ENCODE measurements at regions not wholly inside any gene's neighbourhood (a gene's known extent, or its start where the extent isn't known, plus 50 kb on each side); places are given as distances from the start of the nearest gene placed in this dataset. TPM values are rescaled to one million over a fixed set of nuclear protein-coding genes. Genes with fewer than 3 reads are reported as not detected.
A peak's percentile ranks its signal among the peaks of the same experiment; 100 is the strongest.

GRCh38 chr1:110765640-110766335 is 91.0 kb upstream of the KCNA3 start:
- DNase-seq (ENCODE audit: low spot score): peak; percentile 23

DNA sequence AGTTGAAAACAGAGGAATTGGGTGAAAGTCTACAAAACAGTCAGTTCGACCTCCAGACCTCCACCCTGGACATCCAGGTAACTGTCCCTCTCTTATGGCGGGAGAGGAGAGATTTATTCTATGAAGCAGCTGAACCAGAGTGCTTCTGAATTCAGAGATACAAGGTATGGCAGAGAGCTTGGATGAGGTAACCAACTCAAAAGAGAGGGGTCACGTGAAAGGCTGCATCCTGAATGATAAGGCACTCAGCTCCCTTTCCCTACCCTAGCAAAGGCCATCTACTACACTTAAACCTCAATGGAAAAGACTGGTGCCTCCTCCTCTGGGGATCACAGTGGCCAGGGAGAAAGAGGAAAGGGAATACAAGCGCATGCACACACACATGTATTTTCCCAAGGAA is 88.4 kb upstream of the KCNA3 start:
- DNase-seq (ENCODE audit: low spot score): no peak

- no peak for DNase-seq (ENCODE audit: low spot score)
These were observed 85.6 kb upstream of the KCNA3 start for GRCh38 chr1:110760321-110760720.

- no peak for DNase-seq (ENCODE audit: low spot score)
These were observed 81.8 kb upstream of the KCNA3 start for GRCh38 chr1:110756506-110756905.

DNA sequence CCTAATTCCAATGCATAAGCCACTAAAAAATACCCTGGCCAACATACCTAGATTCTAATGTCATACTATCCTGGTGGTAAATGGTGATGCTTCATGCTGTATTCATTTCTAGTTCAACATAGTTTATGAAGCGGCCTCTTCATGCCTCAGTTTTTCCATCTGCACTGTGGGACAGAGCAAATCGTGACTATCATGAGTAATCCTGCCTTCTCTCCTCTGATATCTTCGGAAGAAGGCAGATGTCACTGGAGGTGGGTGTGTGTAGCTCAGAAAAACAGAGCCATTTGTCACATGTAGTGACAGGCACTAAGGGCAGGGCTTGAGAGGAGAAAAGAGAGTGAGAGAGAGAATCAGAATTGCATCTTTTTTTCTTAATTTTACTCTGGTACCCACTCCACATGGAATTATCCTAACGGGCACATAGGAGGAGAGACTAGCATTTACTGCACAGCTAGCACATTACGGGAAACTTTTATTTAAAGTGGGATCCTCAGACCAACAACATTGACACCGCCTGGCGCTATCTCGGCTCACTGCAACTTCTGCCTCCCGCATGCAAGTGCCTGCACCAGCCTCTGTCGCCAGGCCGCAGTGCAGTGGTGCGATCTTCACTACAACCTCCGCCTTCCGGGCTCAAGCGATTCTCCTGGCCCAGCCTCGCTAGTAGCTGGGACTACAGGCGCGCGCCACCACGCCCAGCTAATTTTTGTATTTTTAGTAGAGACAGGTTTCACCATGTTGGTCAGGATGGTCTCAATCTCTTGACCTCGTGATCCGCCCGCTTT is 78.4 kb upstream of the KCNA3 start:
- no peak for DNase-seq (ENCODE audit: low spot score)

DNA sequence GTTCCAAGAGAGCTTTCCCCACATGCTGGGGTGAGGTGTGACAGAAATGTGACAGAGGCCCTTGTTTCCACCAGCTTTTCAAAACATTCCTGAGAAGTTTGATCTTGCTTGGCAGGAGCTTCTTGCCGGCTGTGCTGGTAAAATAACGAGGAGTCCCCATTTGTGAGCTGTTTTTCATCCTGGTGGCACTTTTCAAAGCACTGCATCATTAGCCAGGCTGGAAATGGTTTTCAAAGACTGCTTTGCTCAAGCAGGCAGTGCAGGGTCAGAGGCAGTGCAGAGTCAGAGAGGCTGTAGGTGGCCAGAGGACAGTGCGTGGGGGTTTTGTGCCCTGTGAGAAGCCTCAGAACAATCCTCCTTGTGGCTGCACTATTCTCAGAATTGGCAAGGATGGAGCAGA is 75.8 kb upstream of the KCNA3 start:
- no peak for DNase-seq (ENCODE audit: low spot score)

DNA sequence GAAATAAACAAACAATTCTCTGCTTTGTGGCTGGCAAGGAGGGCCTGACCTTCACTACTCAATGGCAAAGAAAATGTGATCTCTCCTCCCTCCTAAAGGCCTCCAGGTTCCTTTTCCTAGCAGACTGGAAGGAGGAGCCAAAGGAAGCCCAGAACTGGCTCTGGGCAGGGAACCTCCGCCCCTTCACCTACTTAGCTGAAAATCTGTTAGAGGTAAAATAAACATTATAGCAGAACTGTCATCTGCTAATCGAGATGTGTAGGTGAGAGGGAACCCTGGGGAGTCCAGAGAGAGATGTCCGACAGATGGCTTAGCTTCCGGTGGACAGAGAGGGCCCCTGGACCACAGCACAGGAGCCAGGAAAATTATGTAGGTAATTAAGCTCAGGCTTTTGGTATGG is 75.2 kb upstream of the KCNA3 start:
- DNase-seq (ENCODE audit: low spot score): no peak

DNA sequence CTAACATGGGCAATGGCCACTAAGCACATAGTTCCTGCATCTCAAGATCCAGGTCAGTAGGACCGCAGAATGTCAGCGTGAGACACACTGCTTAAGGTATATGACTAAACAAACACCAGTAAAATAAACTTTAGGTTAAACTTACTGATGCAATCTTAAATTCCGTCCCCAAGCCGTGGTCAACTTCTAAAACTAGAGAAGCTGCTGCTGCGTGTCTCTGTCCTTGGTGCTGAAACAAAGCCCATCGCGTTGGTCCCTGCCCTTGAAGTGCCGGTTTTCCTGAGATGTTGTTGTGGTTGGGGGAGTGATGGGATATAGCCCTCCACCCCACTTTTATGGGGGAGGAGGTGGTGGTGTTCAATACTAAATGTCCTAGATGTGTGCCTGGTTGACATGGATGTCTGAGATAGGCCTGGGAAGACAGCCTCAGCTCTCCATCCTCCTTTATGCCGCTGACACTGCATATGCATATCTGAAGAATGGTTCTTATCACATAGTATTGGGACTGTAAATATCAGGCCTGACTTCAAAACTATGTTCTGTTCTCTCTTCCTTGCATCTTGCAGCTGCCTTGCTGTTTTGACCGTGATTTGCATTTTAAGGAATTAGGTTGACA is 72.0 kb upstream of the KCNA3 start:
- DNase-seq (ENCODE audit: low spot score): peak; percentile 56

GRCh38 chr1:110743397-110743796 is 68.7 kb upstream of the KCNA3 start:
- DNase-seq (ENCODE audit: low spot score): no peak

- no peak for DNase-seq (ENCODE audit: low spot score)
These were observed 62.3 kb upstream of the KCNA3 start for GRCh38 chr1:110736900-110737605.

- DNase-seq (ENCODE audit: low spot score): no peak
These were observed 59.5 kb upstream of the KCNA3 start for GRCh38 chr1:110734133-110734680.

DNA sequence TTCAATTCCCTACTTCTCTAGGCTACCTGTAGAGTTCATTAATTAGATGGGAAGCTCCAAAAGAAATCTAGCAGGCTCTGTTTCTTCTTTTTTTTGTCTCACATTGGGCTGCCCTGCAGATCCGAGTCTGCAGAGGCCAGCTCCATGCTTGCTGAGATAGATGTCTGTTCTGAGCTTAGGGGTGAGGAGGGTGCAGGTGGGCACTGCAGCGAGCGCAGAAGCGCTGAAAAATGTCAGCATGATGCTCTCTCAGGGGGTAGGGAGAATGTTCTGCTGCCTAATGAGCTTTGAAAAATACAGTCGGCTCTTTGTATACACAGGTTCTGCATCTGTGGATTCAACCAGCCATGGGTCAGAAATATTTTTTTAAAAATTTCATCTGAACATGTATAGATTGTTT is 56.8 kb upstream of the KCNA3 start:
- no peak for DNase-seq (ENCODE audit: low spot score)

GRCh38 chr1:110728388-110729001 is 53.8 kb upstream of the KCNA3 start:
- no peak for DNase-seq (ENCODE audit: low spot score)

GRCh38 chr1:110727246-110727645 is 52.5 kb upstream of the KCNA3 start:
- no peak for DNase-seq (ENCODE audit: low spot score)

DNA sequence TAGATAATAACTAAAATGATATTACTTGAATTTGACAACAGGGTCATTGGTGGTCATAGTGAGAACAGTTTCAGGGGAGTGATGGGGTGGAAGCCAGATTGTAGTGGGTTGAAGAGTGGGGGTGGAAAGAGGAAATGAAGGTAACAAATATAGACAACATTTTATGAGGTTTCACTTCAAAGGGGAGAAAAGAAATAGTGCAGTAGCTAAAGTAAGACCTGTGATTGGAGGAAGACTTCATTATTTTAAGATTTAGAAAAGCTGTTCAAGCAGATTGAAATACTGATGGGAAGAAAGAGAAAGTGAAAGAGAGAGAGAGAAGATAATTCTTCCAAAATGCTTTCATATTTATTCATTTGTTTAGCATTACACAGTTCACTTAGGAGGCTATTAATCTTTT is 52.0 kb upstream of the KCNA3 start:
- DNase-seq (ENCODE audit: low spot score): no peak

Small RNA genes lying in the stretch of these regions (small RNA-seq; reads per million reads assigned to genes)
- not detected for gene RF00019
